ENCODE measurements at regions not wholly inside any gene's neighbourhood (a gene's known extent, or its start where the extent isn't known, plus 50 kb on each side); places are given as distances from the start of the nearest gene placed in this dataset.
"Not testable (repeated sequence)": the region's sequence is repeated elsewhere in the genome, so short reads cannot be mapped to it uniquely, and the experiment has no call there.

DNA sequence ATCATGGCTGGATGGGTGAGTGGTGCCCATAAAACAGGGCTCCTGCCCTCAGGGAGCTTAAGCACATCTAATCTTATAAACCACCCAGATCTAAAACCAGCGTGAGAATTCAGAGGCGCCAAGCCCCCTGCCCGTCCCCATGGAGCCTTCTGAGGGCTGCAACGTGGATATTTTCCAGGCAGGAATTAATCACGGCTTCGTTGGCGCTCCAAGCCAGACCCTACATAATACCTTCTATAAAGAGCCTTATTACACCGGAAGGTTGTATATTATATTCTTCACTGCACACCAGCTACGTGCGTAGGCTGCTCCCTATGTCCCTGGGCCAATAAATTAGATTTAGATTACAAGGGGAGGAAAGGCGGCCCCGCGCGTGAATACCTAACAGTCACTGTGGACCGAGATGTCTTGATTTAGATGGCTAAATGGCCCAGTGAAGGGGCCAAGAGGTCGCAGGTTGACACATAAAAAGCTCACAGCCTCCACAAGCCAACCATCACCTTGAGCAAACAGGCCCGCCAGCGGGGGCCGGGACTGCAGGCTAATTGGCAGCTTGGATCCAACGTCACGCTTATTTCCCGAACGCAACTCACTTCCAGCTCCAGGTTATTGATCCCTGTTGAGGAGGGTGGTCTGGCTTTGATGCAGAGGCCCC, 64.7 kb upstream of the APCDD1L start:
- DNase-seq (ENCODE audit: low spot score): no peak

DNA sequence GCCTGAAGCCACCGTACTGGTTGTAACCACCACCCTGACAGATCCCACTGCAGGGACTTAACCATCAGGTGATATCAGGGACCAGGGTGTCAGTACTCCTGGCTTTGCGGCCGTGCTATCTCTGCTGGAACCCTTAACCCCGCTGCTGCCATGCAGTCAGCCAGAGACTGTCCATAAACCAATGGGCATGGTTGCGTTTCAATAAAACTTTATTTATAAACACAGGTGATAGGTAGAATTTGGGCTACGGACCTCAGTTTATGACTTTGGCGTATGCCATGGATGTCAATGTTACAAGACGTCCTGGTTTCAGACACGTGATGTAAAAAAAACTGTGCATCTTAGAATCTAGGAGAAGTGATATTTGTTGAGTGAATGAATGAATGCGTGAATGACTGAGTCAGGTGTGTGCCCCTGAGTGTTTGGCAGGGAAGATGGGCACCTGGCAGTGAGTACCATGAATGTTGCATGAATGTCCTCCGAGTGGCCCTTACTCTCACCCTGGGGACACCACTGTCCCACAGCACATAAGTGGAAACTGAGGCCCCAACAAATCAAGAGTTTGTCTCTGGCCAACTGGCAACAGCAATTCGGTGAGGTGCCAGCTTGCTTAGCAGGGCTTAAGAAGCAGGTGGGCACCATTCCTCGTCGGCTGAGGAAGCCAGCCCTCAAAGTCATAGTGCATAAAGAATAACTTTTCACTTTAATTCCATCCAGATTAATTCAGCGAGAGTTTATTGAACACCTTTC, 64.0 kb upstream of the APCDD1L start:
- no peak for DNase-seq (ENCODE audit: low spot score)

DNA sequence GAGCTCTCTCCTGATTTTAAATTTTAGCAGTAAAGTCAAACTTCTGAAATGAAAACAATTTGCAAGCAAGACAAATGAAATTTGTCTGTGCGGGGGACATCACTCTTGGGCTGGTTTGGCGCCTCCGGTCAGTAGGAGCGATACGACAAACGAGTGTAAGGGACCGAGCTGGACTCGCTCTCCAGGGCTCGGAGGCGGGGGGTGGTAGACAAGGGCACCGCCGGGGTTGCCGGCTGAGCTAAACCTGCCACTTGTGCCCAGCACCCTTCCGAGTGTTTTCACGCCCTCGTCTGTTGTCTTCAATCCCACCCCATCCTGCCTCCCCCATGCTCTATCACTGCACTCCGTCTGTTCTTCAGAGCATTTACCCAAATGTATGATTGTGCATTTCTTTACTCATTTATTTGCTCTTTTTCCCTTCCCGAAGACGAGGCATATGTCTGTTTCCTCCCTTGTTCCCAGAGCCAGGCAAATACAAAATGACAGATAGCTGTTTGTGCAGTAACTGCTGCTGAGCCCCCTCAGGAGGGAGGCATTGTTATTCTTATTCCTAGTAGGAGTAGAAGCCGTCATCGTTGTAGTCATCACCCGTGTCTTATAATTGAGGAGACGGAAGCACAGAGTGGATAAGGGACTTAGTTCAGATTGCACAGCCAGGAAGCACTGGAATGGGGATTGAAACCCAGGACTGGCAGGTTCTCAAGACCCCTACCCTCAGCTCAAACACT, 62.8 kb upstream of the APCDD1L start:
- DNase-seq (ENCODE audit: low spot score): no peak

DNA sequence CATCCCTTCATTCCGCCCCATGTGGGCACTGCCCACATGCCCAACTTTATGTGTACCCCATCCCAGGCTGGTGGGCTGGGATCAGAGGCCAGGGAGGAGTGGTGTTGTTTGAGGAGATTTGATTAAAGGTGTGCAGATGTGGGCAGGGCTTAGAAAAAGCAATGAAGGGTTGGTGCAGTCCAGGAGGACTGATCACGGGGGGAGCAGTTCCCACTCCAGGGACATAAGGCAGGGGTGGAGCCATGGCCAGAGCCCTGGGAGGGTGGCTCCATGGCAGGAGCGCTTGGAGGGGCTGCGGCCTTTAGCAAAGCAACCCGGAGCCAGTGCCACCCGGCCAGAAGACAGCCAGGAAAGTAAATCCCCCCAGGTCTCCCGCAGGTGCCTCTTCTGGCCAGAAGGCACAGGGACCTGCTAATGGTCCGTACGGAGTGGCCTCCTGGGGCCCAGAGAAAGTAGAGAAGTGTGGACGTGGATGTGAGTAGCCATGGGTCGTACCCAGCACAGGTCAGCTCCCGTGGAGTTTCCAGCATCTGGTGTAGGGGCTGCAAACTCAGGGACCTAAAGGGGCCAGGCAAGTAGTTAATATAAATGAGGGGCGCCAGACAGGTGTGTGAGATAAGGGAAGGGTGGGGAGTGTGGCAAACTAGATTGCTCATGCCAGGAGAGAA, 62.1 kb upstream of the APCDD1L start:
- DNase-seq (ENCODE audit: low spot score): no peak

DNA sequence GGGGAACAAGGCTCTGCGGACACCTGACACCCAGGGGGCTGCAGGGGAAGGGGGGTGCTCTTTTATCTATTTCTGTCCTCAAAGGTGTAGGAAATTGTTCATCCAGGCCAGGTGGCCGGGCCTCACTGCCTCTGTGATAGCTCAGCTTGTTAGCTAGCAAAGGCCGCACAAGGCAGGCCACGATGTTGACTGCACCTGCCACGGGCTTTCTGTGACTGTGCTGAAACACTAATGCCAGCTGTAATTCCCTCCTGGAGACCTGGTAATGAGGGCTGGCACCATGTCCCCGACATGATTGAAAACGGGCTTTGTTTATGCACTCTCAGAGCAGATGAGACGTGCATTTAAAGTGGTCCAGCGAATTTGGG, 61.4 kb upstream of the APCDD1L start:
- DNase-seq (ENCODE audit: low spot score): no peak

DNA sequence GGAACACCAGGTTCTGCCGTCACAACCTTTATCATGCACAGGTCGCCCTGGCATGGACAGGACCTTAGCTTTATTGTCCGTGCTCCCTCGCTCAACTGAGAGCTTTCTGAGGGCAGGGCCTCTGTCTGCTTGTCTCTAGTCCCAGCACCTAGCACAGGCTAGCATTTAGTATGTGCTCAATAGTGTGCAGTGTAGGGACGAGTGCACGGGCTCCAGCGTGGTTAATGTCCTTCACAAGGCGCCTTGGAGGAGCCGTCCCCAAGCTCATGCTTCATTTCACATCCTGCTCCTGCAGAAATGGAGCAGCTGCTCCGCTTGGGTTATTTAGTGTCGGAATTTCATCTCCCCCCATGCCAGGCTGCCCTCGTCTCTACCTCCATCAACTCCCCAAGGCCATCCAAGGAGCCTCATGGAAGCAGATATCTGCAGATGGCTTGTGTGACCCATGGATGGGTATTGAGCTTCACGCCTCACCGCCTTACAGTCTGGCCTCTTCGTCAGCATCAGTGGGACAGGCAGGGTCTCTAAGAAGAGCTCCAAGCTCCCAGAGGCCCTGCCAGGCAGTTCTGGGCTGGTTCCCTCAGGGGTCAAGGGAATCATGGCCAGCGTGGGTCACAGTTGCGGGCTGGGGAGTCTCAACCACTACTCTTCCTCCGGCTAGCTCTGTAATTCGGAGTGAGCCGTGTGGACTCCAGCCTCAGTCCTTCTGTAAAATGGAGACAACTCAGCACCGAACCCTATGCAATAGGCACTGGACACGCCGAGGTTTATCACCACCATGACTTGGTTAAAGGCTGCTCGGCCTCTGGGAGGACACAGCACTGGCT, 60.8 kb upstream of the APCDD1L start:
- no peak for DNase-seq (ENCODE audit: low spot score)

DNA sequence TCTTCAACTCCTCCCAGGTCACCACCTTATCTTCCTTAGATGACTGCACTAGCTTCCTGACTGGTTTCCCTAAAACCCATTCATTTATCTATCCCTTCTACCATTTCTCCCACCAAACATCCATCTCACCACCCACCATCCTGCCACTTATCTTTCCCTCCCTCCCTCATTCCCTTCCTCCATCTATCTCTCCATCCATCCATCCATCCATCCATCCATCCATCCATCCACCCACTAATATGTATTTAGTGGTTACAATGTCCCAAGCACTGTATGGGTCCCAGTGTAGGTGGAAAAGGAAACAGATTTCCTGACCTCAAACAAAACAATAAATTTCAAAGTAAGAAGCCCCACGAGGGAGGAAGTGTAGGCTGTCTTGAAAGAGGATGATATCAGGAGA, 59.3 kb upstream of the APCDD1L start:
- DNase-seq (ENCODE audit: low spot score): no peak

DNA sequence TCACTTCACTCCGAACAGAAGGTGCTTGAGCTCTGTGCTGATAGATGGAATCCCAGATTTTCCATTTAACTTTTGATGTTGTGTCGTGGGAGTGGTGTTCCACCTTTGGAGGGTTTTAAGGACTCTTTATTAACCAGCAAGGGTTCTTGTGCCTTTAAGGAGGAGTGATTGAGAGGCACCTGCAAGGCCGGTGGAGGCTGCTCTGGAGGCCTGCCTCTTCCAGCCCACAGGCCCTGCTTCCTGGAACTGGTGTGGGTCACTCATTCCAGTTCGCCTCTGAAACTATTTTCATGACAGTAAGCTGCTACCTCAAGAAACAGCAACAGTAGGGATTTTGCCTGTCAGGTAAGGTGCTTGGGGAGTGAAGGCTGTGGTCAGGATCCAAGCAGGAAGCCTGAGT, 58.8 kb upstream of the APCDD1L start:
- no peak for DNase-seq (ENCODE audit: low spot score)

DNA sequence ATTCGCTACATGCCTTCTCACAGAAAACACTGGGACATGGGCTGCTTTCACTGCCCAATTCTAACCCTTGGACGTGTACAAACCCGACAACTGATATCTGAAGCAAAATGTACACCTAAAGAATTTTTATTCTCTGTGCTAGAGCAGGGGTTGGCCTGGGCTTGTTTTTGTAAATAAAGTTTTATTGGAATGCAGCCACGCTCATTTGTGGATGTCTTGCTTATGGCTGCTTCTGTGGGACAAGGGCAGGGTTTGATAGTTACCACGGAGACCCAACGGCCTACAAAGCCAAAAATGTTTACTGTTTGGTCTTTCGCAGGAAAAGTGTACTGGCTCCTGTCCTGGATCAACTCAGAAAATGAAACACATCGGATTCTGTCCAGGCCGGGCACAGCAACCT, 58.1 kb upstream of the APCDD1L start:
- DNase-seq (ENCODE audit: low spot score): no peak

DNA sequence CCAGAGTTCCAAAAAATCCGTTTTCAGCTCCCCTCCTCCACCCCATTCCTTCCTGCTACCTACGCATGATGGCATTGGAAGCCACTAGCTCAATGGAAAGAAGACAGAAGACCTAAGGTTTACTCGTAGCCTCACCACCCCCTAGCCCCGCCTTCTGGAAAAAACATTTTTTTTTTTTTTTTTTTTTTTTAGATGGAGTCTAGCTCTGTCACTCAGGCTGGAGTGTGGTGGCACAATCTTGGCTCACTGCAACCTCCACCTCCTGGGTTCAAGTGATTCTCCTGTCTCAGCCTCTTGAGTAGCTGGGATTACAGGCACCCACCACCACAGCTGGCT, 57.2 kb upstream of the APCDD1L start:
- DNase-seq (ENCODE audit: low spot score): not testable (repeated sequence)

DNA sequence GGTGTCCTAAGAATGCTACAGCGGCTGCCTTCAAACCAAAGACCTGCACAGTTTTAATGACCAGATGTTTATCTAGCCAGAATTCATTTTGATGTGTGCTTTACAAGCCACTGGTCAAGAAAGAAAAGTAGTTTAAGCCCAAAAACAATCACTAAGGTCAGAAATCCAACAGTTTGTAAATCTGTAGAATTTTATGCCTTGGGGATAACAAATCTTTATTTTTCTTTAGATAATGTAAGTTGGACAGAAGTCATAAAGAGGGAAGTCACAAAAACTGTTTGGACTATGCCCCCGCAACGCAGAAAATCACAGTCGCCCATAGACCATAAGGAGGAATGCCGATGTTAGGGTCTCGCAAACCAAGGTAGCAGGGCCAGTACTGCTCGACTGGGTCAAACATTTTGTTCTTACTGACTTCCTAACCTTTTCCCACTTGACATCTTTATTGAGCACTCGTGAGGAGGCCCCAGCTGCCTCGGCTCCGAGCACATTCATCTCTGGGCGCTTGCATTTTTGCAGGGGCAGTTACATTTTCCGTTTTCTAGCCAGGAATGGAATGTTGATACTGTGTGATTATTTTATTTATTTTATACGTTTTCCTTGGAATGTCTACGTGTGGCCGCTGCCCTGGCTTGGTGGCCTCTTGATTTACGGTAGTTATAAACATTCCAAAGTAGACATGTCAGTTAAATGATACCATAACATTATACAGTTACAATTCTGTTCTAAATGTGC, 56.7 kb upstream of the APCDD1L start:
- no peak for DNase-seq (ENCODE audit: low spot score)

DNA sequence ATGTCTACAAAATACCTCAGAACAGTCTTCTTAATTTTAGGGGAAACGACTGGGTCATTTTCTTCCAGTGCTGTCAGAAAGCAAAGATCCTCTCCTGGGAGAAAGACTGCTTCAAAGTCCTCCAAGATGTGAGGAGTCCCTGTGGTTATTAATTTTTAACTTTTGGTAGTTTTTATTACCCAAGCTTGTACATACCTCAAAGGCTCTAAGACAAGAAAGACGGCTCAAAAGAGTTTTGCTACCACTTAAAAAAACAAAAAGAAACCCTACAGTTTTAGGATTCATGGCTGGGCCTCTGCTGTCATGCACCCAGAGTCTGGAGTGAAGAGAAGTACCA, 56.1 kb upstream of the APCDD1L start:
- DNase-seq (ENCODE audit: low spot score): no peak

DNA sequence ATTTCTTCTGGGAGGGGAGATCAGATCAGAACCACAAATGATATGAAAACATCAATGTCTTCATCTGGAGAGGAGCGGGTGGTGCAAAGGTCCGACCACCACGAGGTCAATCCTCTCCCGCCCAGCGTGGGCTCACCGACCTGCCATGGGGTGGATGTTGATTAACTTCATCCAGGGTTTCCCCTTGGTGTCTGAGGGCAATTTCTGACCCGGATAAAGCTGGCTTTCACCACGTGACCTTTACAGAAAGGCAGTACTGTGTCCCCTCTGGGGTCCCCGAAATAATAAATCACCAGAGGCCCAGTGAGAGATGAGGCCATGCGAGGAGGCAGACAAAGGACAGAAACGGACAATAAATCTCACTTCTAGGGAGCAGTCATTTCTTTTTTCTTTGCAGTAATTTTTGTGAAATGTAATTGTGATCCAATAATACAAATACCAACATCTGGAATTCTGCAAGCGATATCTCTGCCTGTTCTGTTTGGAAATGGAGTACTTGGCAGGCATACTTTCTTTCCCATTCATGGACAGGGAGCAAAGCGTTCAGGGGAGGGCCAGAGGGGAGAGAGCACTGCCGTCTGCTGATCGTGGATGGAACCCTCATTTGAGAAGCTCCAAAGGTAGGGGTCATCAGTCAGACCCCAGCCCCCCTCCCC, 55.1 kb upstream of the APCDD1L start:
- no peak for DNase-seq (ENCODE audit: low spot score)

DNA sequence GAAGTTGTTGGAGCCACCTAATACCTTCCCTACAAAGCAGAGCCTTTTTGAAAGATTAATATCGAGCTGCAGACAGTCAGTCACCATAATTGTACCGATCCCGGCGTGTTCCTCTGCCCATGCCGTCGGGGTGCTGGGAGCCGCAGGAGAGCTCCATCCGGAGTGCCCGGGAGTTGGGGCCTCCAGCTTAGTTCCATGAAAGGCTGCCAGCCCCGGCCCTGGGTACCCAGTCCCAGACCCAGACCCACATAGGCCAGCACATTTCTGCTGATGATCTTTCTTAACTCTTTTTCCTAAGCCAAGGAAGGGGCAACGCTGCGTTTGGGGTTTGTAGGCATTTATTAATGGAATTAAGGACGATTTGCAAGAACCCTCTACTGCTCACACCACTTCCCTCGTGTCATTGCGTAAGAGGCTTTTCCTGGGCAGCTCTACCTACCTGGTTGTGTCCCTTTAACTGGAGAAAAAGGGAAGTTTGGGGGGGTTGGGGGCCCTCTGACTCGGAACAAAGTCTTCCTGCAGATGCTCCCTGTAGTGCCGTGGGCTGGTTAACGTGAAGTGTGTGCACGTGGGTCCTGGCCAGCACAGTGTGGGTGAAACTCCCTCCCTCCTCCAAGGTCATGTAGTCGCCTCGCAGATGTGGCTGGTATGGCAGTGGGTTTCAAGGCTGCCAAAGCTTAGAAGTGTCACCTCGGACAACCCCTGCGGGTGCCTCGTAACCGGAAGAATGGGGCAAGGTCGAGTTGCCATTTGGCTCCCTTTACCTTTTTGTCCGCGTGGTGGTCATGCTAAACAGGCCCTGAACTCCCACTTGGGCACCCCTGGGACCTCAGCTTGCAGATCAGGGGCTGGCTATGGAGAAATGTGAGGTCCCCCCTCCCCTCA, 54.3 kb upstream of the APCDD1L start:
- no peak for DNase-seq (ENCODE audit: low spot score)

DNA sequence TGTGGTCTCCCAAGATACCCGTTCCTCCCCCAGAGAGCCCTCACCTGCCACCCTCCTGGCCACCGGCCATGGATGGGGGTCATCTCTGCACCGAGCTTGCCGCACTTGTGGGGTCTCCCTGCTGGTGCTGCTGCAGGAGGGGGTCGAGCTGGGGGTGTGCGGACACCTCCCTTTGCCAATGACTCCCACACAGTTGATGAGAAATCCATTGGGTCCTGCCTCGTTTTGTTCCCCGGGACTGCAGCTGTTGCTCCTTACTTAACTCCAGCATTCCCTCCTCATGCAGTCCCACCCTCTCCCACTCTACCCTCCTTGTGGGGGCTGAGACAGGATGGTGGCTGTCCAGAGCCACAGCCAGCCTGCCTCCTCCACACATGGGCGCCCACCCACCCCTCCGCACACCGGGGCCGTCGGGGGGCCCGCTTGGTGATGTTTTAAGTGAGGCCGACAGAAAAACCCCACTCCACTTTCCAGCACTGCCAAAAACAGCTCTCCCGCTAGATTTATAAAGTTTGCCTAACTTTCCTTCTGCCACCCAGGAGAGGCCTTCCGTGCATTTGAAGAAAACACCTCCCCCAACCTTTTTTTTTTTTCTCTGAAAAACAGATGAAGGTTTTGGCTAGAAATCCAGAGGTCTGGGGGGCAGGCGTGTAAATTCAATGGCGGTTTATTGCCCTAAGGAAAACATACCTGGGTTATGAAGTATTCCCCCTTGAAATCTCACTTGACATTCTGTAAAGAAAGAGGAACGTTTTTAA, 53.5 kb upstream of the APCDD1L start:
- no peak for DNase-seq (ENCODE audit: low spot score)

DNA sequence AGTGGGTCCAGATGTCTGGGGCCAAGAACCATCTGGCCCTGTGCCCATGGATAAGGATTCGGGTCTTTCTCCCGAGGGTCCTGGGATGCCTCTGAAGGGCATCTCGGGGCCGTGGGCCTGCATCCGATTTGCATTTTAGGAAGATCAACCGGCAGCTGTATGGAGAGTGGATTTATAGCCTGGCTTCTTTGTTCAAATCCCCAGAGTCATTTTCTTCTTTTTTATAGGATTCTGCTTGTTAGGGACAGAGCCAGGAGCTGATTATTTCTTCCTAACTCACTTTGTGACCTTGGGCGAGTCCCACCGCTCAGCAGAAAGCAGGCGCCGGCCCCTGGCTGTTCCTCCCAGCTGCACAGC, 52.9 kb upstream of the APCDD1L start:
- no peak for DNase-seq (ENCODE audit: low spot score)

DNA sequence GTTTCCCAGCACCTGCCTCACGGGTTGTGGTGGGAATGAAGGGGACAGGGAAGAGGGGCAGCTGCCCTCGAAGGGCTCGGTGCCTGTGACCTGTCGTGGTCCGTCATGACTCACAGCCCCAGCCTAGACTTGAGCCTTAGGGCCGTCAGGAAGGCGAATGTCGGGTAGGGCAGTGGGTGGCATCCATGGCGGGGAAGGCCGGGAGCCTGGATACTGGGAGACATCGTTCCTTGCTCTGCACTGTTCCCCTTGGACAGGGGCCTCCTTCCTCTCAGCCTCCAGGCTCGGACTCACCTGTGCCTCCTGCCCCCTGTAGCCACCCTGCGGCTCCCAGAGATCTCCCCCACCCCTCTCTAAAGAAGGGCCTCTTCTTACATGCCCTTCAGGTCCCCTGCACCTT, 52.2 kb upstream of the APCDD1L start:
- DNase-seq (ENCODE audit: low spot score): no peak

DNA sequence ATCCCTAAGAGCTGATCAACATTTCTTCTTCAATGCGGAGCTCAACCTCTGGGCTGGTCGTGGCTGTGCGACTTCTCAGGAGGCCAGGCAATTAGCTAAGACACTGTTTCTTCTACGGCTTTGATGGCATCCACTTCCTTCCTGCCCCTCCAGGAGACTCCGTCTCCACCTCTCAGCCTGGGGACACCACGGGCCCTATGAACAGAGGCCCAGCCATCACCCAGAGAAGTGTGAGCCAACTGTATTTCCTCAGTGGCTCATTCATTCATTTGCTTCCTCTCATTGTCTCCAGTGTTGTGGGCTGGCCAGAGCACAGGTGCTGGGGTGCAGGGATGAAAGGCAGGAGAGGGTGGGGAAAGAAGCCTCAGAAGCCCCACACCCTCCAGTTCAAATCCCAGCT, 51.8 kb upstream of the APCDD1L start:
- no peak for DNase-seq (ENCODE audit: low spot score)
